HUES48 (cell line): ENCODE measurements at regions not wholly inside any gene's neighbourhood (a gene's known extent, or its start where the extent isn't known, plus 50 kb on each side); places are given as distances from the start of the nearest gene placed in this dataset.

Experiments
- H3K27ac ChIP-seq: one replicate; pipeline ENCODE4 v1.7.0; 2013; ENCODE audit warnings: low read depth, low read length, inconsistent platforms
- H3K27me3 ChIP-seq: 2 replicates; pipeline ENCODE4 v1.6.1; 2013; ENCODE audit warnings: mild to moderate bottlenecking, low read length; ENCODE audit not compliant: control insufficient read depth, insufficient read depth
- H3K36me3 ChIP-seq: 2 replicates; pipeline ENCODE4 v1.6.1; 2013; ENCODE audit warnings: low read length; ENCODE audit not compliant: control insufficient read depth, insufficient read depth
- H3K4me1 ChIP-seq: 2 replicates; pipeline ENCODE4 v1.6.1; 2013; ENCODE audit warnings: mild to moderate bottlenecking, low read length; ENCODE audit not compliant: control insufficient read depth, insufficient read depth
- H3K4me3 ChIP-seq: 2 replicates; pipeline ENCODE4 v1.5.1; 2013; ENCODE audit warnings: mild to moderate bottlenecking, low read depth, low read length
- H3K9ac ChIP-seq: 2 replicates; pipeline ENCODE4 v1.6.1; 2013; ENCODE audit warnings: mild to moderate bottlenecking, low read depth, low read length, moderate library complexity
- H3K9me3 ChIP-seq: 2 replicates; pipeline ENCODE4 v1.6.1; 2013; ENCODE audit warnings: low read length; ENCODE audit not compliant: control insufficient read depth, insufficient read depth

- H3K9me3 ChIP-seq, result no peaks in the 10 kb centered on the region
- H3K27me3 ChIP-seq, result no peaks in the 10 kb centered on the region
- no peak overlapping the region for H3K4me3 ChIP-seq
- no peaks in the 10 kb centered on the region for H3K36me3 ChIP-seq
- no peak overlapping the region for H3K27ac ChIP-seq
- no peaks in the 10 kb centered on the region for H3K4me1 ChIP-seq
- no peak overlapping the region for H3K9ac ChIP-seq
These were observed 160.1 kb upstream of the DAB2 start for GRCh38 chr5:39584927-39585326.

GRCh38 chr5:39580702-39581453, 156.1 kb upstream of the DAB2 start:
- H3K27ac ChIP-seq, result no peak overlapping the region
- no peak overlapping the region for H3K4me3 ChIP-seq
- H3K9ac ChIP-seq, result no peak overlapping the region
- no peaks in the 10 kb centered on the region for H3K9me3 ChIP-seq
- H3K27me3 ChIP-seq, result no peaks in the 10 kb centered on the region
- no peaks in the 10 kb centered on the region for H3K4me1 ChIP-seq
- no peaks in the 10 kb centered on the region for H3K36me3 ChIP-seq

GRCh38 chr5:39579750-39580149, 155.0 kb upstream of the DAB2 start:
- Histone ChIP-seq H3K4me3 (no peak overlapping the region), H3K27ac (no peak overlapping the region), H3K9me3 (no peaks in the 10 kb centered on the region), H3K4me1 (no peaks in the 10 kb centered on the region), H3K36me3 (no peaks in the 10 kb centered on the region), H3K9ac (no peak overlapping the region), H3K27me3 (no peaks in the 10 kb centered on the region)

GRCh38 chr5:39578887-39579497, 154.2 kb upstream of the DAB2 start:
- Histone ChIP-seq H3K4me1 (no peaks in the 10 kb centered on the region), H3K27me3 (no peaks in the 10 kb centered on the region), H3K4me3 (no peak overlapping the region), H3K9ac (no peak overlapping the region), H3K27ac (no peak overlapping the region), H3K9me3 (no peaks in the 10 kb centered on the region), H3K36me3 (no peaks in the 10 kb centered on the region)

GRCh38 chr5:39577529-39577928, 152.7 kb upstream of the DAB2 start:
- no peak overlapping the region for H3K9ac ChIP-seq
- no peaks in the 10 kb centered on the region for H3K27me3 ChIP-seq
- no peaks in the 10 kb centered on the region for H3K4me1 ChIP-seq
- no peaks in the 10 kb centered on the region for H3K36me3 ChIP-seq
- H3K9me3 ChIP-seq, result no peaks in the 10 kb centered on the region
- no peak overlapping the region for H3K27ac ChIP-seq
- no peak overlapping the region for H3K4me3 ChIP-seq

- Histone ChIP-seq H3K9ac (no peak overlapping the region), H3K36me3 (no peaks in the 10 kb centered on the region), H3K4me3 (no peak overlapping the region), H3K27ac (no peak overlapping the region), H3K9me3 (no peaks in the 10 kb centered on the region), H3K4me1 (0 out of 2 replicates have a peak, but pooled peaks cover 3% of the 10 kb centered on the region), H3K27me3 (no peaks in the 10 kb centered on the region)
These were observed 145.7 kb upstream of the DAB2 start for GRCh38 chr5:39570403-39571027.

GRCh38 chr5:39569857-39570256, 145.1 kb upstream of the DAB2 start:
- H3K4me3 ChIP-seq, result no peak overlapping the region
- no peaks in the 10 kb centered on the region for H3K9me3 ChIP-seq
- H3K27ac ChIP-seq, result no peak overlapping the region
- H3K27me3 ChIP-seq, result no peaks in the 10 kb centered on the region
- H3K36me3 ChIP-seq, result no peaks in the 10 kb centered on the region
- 0 out of 2 replicates have a peak, but pooled peaks cover 3% of the 10 kb centered on the region for H3K4me1 ChIP-seq
- no peak overlapping the region for H3K9ac ChIP-seq

GRCh38 chr5:39566891-39567290, 142.1 kb upstream of the DAB2 start:
- no peak overlapping the region for H3K4me3 ChIP-seq
- H3K27me3 ChIP-seq, result no peaks in the 10 kb centered on the region
- no peaks in the 10 kb centered on the region for H3K9me3 ChIP-seq
- H3K36me3 ChIP-seq, result no peaks in the 10 kb centered on the region
- no peak overlapping the region for H3K9ac ChIP-seq
- 0 out of 2 replicates have a peak, but pooled peaks cover 3% of the 10 kb centered on the region for H3K4me1 ChIP-seq
- no peak overlapping the region for H3K27ac ChIP-seq

- H3K4me1 ChIP-seq, result 0 out of 2 replicates have a peak, but pooled peaks cover 3% of the 10 kb centered on the region
- H3K4me3 ChIP-seq, result no peak overlapping the region
- no peaks in the 10 kb centered on the region for H3K27me3 ChIP-seq
- H3K36me3 ChIP-seq, result no peaks in the 10 kb centered on the region
- H3K27ac ChIP-seq, result no peak overlapping the region
- H3K9ac ChIP-seq, result no peak overlapping the region
- no peaks in the 10 kb centered on the region for H3K9me3 ChIP-seq
These were observed 141.2 kb upstream of the DAB2 start for GRCh38 chr5:39566029-39566428.

- Histone ChIP-seq H3K27me3 (no peaks in the 10 kb centered on the region), H3K9me3 (no peaks in the 10 kb centered on the region), H3K4me1 (no peaks in the 10 kb centered on the region), H3K27ac (no peak overlapping the region), H3K9ac (no peak overlapping the region), H3K36me3 (no peaks in the 10 kb centered on the region), H3K4me3 (no peak overlapping the region)
These were observed 136.6 kb upstream of the DAB2 start for GRCh38 chr5:39561421-39561820.

- no peak overlapping the region for H3K27ac ChIP-seq
- no peaks in the 10 kb centered on the region for H3K4me1 ChIP-seq
- no peaks in the 10 kb centered on the region for H3K9me3 ChIP-seq
- no peak overlapping the region for H3K9ac ChIP-seq
- no peaks in the 10 kb centered on the region for H3K27me3 ChIP-seq
- no peaks in the 10 kb centered on the region for H3K36me3 ChIP-seq
- no peak overlapping the region for H3K4me3 ChIP-seq
These were observed 135.9 kb upstream of the DAB2 start for GRCh38 chr5:39560726-39561125.
